ENCODE measurements at regions not wholly inside any gene's neighbourhood (a gene's known extent, or its start where the extent isn't known, plus 50 kb on each side); places are given as distances from the start of the nearest gene placed in this dataset.
"Not testable (repeated sequence)": the region's sequence is repeated elsewhere in the genome, so short reads cannot be mapped to it uniquely, and the experiment has no call there.

GRCh38 chr3:162398554-162398953, 901.9 kb downstream of the OTOL1 start:
- no peak for DNase-seq (ENCODE audit: low read depth)

GRCh38 chr3:162400697-162401096, 904.1 kb downstream of the OTOL1 start:
- DNase-seq (ENCODE audit: low read depth): no peak

DNA sequence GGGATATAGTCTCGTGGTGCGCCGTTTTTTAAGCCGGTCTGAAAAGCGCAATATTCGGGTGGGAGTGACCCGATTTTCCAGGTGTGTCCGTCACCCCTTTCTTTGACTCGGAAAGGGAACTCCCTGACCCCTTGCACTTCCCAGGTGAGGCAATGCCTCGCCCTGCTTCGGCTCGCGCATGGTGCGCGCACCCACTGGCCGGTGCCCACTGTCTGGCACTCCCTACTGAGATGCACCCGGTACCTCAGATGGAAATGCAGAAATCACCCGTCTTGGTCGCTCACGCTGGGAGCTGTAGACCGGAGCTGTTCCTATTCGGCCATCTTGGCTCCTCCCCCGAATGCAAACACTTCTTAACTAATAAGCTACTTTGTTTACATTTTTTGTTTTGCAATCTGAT, 914.9 kb downstream of the OTOL1 start:
- not testable (repeated sequence) for DNase-seq (ENCODE audit: low read depth)

DNA sequence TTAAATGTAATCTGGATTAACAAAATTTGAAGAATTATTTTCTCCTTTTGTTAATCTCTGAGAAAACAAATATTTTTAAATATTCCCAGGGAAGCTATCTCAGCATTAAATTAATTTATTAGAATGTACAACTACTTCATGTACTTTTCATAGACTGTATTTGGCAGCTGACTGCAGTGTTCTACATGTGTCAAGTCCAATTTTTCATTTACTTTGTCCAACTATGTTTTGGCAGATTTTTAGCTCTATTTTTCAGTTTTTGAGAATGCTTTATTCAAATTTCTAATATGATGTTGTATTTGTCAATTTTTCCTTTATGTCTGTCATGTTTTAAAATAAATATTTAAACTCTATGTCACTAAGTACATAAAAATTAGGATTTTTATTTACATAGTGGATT, 925.1 kb downstream of the OTOL1 start:
- DNase-seq (ENCODE audit: low read depth): no peak

GRCh38 chr3:162428192-162428591, 931.6 kb downstream of the OTOL1 start:
- no peak for DNase-seq (ENCODE audit: low read depth)

DNA sequence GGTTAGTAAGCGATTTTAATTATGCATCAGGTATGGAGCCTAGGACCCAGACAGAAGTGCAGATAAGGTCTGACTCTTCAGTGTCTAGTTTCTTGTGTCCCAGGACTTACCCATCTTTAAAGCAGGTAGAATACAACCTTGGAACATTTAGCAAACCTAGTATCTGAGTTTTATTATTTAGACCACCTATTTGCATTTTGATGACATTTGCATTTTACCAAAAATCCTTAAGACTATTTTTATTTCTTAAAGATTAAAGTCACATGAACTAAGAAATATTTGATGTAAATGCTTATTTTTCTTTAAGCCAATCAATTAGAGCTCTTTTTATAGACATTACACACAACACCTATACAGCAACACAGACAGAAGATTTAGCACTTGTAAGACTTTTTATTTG, 939.1 kb downstream of the OTOL1 start:
- DNase-seq (ENCODE audit: low read depth): no peak

DNA sequence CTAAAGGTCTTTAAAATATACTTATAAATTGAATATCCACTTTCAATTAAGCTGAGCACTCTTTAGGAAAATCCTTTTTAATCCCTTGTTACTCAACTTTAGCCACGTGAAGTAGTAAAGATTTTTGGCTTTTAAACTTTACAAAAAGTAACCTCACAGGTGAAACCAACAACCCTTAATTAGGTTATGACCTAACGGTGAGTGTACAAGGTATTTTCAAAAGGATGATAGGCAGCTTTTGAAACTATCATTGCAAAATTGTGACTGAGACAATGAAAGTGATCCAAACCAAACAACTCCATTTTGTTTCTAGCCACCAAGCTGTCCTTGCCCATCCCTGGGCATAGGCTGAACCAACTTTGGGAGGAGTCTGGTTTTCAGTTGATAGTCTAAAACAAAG, 940.2 kb downstream of the OTOL1 start:
- no peak for DNase-seq (ENCODE audit: low read depth)

DNA sequence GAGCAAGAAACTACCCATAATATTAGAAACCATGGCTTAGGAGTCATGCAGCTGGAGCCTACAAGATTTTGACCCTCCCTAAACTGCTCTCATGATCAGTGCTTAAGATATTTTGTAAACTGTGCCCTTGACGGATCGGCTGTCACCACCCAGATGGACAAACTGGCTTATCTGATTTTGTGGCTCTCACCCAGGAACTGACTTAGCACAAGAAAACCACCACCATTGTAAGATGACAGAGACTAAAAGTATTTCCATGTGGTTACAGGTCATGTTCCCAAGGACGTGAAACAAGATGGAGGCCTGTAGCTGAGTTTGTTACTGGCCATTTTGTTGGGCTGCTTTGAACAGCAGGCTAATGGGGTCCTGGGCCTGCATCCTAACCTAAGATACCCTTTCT, 940.9 kb downstream of the OTOL1 start:
- DNase-seq (ENCODE audit: low read depth): peak; percentile 81

DNA sequence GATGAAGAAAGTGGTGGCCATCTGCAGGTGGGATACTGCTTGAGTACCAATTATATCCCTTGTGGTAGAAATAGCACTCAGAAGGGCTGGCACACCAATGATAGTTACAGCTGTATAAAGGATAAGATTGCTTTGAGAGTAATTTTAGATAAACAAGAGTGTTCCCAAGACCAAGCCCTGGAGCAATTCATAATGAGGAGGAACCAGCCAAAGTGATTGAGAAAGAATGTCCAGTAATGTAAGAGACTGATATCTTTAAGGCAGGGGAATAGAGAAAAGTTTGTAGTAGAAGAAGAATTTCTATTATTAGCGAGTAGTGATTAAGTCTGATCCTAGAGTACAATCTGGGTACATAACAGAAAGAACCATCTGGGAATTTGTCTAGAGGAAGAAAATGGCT, 945.1 kb downstream of the OTOL1 start:
- no peak for DNase-seq (ENCODE audit: low read depth)

DNA sequence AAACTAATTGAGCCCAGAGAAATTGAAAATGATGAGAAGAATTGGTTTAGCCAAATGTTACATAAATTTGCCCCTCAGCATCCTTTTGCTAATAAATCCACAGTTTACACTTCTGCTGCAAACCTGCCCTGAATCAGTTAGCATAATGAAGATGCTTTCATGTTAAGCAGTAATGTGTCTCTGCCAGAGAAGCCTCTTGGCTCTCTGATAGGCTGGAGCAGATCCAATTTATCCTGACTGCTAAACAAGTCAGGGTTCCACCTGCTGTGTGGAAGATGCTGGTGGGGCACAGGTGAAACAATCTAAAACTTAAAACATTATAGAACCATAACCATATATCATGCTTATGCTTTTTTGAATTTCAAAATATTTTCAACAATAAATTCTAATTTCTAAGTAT, 946.8 kb downstream of the OTOL1 start:
- no peak for DNase-seq (ENCODE audit: low read depth)

DNA sequence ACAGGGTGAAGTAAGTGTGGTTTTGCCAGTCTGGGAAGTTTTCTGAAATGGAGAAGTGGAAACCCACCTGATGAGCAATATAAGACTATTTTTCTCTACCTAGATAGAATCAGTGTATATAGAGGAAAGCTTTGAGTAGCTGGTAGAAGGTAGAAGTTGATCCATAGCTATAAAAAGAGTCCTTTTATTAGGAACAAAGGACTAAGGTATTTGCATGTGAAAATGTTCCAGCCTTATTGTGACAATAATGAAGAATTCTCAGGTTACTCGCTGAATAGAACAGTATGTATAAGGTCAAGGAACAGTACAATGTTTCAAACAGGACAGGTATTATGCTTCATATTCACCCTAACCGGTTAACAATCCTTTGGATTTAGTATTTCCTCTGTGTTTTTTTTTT, 972.2 kb downstream of the OTOL1 start:
- no peak for DNase-seq (ENCODE audit: low read depth)

- no peak for DNase-seq (ENCODE audit: low read depth)
These were observed 990.5 kb downstream of the OTOL1 start for GRCh38 chr3:162487138-162487537.

- DNase-seq (ENCODE audit: low read depth): no peak
These were observed 993.2 kb downstream of the OTOL1 start for GRCh38 chr3:162489853-162490252.

DNA sequence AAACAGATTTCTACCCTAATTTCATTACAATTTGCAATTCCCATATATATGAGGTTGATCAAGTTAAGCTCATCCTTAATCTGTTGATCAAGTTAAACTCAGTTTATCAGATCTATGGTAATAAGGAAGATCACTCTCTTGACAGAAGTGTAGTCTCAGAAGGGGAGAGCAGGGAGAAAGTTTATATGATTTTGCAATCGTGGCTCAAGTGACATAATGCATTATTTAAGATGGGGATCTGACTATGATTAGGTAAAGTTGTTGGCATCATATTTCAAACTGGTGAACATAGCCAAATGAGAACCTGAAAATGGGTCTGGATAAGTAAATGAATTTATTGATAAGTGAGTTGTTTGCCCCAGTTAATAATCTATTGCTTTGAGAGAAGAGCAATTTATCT, 995.3 kb downstream of the OTOL1 start:
- DNase-seq (ENCODE audit: low read depth): peak; percentile 24

- peak; percentile 81 for DNase-seq (ENCODE audit: low read depth)
These were observed 996.0 kb downstream of the OTOL1 start for GRCh38 chr3:162492446-162493081.

- DNase-seq (ENCODE audit: low read depth): no peak
These were observed 1002.0 kb downstream of the OTOL1 start for GRCh38 chr3:162498626-162499025.

DNA sequence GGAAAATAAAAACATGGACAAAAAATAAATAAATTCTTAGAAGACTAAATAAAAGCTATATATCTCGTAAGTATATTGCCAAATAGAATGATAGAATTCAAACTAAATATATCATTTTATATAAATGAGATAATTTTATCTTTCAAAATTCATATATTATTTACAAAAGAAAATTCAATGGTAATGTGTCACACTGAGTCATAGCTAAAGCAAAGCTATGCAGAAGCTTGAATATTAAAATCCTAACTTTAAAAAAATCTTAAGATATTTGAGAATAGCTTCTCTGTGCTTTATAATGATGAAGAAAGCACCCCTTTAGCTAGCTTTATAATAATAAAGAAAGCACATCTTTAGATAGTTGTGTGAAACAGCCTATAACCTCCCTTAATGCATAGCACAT, 1010.8 kb downstream of the OTOL1 start:
- DNase-seq (ENCODE audit: low read depth): peak; percentile 24

DNA sequence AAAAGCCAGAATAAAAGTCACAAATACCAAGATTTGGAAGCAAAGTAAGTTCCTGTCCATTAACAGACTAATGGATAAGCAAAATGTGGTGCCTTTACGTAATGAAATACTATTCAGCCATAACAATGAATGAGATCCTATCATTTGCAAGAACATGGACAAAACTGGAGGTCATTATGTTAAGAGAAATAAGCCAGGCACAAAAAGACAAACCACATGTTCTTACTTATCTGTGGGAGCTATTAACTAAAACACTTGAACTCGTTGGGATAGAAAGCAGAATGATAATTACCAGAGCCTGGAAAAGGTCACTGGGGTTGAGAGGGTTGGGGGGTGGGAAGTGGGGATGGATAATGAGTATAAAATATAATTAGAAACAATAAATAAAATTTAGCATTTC, 1015.9 kb downstream of the OTOL1 start:
- DNase-seq (ENCODE audit: low read depth): no peak

DNA sequence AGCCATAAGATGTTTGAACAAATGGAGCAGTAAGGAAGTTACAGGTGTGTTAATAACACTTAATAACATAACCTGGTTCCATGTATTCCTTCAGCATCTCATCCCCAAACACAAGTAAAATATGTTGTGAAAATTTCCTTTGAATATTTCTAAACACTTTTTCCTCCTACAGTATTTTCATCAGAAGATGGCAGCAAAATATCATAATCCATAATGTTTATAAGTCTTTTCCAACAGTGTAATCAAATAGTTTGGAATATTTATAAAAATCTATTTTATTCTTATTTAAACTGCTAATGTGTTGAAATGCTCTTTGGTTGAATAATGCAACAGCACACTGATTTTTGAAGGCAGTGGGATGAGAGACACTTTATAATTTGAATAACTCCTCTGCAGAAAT, 1020.5 kb downstream of the OTOL1 start:
- DNase-seq (ENCODE audit: low read depth): no peak

- DNase-seq (ENCODE audit: low read depth): no peak
These were observed 1025.1 kb downstream of the OTOL1 start for GRCh38 chr3:162521669-162522068.

- DNase-seq (ENCODE audit: low read depth): peak; percentile 49
These were observed 1028.6 kb downstream of the OTOL1 start for GRCh38 chr3:162525066-162525742.

DNA sequence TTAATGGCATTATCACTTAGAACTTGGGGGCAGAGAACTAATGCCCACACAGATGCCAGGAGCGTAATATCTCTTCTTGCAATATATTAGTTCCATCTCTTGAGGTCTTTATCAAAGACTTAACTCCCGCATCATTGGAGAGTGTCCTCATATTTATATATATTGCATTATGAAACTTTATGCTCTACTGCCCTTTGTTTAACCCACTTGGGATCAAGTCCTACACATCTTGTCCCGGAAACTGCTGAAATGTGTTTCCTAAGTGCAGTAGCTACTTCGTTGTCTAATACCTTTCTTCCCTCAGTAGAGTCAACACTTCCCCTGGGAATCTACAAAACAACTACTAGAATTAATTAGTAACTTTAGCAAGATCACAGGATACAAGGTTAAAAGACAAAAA, 1029.2 kb downstream of the OTOL1 start:
- DNase-seq (ENCODE audit: low read depth): no peak

DNA sequence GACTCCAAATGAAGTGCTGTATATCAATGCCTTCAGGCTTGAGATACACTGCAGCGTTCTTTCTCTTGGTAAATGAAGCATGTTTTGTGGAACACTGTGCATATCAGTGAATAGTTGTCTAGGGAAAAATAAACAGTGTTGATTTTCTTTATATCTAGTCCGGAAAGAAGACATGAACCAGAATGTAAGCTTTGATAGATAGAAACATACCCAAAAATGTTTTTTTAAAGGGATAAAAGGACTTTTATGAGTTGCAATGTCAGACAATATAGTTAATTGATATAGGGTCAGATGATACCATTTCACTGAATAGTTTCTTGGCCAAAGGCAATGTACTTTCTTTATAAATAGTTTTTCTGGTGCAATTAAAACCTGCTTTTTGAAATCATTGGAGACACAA, 1037.8 kb downstream of the OTOL1 start:
- DNase-seq (ENCODE audit: low read depth): no peak

DNA sequence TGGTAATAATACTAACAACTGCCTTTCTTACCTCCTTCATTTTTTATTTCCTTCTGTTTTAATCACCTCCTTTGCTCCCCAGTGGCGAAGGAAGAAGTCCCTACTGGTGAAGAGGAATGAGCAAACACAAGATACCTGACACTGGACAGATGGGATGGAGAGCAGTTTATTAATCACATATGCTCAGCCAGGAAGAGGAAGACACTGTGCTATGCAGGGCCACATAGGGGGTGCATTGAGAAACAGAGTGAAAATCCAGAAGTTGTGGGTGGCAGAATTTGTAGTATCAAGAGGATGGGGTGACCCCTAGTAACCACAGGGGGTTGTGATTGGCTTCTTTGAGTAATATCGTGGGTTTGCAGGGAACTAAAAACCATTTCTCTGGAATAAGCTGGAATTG, 1041.9 kb downstream of the OTOL1 start:
- no peak for DNase-seq (ENCODE audit: low read depth)

Data from HS-27A (cell line).